ENCODE measurements at regions not wholly inside any gene's neighbourhood (a gene's known extent, or its start where the extent isn't known, plus 50 kb on each side); places are given as distances from the start of the nearest gene placed in this dataset.

DNA sequence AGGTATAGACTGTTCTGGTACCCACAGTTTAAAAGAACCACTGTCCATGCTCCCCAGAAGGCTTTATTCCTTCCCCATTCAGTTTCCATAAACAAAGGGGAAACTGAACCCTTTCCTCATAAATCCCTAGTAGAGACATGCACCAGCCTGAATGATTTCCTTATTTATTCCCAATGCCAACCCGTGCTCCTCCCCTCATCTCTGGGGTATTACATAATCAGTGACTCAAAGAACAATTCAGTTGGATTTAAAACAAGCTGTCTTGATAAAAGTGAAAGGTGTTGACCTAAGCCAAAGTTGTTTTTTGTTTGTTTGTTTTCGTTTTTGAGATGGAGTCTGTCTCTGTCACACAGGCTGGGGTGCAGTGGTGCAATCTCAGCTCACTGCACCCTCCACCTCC, 418.5 kb upstream of the CNTNAP5 start:
- no peaks in the 10 kb centered on the region for H3K27me3 ChIP-seq (ENCODE audit: control insufficient read depth, insufficient read depth, low read length)
- BruUV-seq (replicated peaks), result no TSS peak
- DNase-seq (ENCODE audit: low read depth, low spot score) (no peak), ATAC-seq (no peak)
- no peak overlapping the region for H3K27ac ChIP-seq (ENCODE audit: low read length)
- H3K9me3 ChIP-seq (ENCODE audit: control insufficient read depth, insufficient read depth, low read depth, low read length), result no peaks in the 10 kb centered on the region
- TF ChIP-seq SIN3A (IDR thresholded peaks at IDR 0.05; ENCODE audit: borderline replicate concordance, insufficient read depth, low read depth, low read length) (no peak), POLR2AphosphoS5 (IDR thresholded peaks at IDR 0.05; ENCODE audit: low read depth, low read length) (no peak), TCF7L2 (IDR thresholded peaks at IDR 0.05; ENCODE audit: low read depth, low read length) (no peak)
- TF ChIP-seq, protein P1, sequence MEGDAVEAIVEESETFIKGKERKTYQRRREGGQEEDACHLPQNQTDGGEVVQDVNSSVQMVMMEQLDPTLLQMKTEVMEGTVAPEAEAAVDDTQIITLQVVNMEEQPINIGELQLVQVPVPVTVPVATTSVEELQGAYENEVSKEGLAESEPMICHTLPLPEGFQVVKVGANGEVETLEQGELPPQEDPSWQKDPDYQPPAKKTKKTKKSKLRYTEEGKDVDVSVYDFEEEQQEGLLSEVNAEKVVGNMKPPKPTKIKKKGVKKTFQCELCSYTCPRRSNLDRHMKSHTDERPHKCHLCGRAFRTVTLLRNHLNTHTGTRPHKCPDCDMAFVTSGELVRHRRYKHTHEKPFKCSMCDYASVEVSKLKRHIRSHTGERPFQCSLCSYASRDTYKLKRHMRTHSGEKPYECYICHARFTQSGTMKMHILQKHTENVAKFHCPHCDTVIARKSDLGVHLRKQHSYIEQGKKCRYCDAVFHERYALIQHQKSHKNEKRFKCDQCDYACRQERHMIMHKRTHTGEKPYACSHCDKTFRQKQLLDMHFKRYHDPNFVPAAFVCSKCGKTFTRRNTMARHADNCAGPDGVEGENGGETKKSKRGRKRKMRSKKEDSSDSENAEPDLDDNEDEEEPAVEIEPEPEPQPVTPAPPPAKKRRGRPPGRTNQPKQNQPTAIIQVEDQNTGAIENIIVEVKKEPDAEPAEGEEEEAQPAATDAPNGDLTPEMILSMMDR (IDR thresholded peaks at IDR 0.05), result no peak
- TF ChIP-seq, protein P2, sequence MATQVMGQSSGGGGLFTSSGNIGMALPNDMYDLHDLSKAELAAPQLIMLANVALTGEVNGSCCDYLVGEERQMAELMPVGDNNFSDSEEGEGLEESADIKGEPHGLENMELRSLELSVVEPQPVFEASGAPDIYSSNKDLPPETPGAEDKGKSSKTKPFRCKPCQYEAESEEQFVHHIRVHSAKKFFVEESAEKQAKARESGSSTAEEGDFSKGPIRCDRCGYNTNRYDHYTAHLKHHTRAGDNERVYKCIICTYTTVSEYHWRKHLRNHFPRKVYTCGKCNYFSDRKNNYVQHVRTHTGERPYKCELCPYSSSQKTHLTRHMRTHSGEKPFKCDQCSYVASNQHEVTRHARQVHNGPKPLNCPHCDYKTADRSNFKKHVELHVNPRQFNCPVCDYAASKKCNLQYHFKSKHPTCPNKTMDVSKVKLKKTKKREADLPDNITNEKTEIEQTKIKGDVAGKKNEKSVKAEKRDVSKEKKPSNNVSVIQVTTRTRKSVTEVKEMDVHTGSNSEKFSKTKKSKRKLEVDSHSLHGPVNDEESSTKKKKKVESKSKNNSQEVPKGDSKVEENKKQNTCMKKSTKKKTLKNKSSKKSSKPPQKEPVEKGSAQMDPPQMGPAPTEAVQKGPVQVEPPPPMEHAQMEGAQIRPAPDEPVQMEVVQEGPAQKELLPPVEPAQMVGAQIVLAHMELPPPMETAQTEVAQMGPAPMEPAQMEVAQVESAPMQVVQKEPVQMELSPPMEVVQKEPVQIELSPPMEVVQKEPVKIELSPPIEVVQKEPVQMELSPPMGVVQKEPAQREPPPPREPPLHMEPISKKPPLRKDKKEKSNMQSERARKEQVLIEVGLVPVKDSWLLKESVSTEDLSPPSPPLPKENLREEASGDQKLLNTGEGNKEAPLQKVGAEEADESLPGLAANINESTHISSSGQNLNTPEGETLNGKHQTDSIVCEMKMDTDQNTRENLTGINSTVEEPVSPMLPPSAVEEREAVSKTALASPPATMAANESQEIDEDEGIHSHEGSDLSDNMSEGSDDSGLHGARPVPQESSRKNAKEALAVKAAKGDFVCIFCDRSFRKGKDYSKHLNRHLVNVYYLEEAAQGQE (IDR thresholded peaks at IDR 0.05; ENCODE audit: insufficient read depth in 1 of 2, low read depth in 2 of 2, low read length in 1 of 2), result no peak
- no peaks in the 10 kb centered on the region for H3K36me3 ChIP-seq (ENCODE audit: control insufficient read depth, insufficient read depth, low read length)
- ChIA-PET POLR2A (no interaction called here), CTCF (no interaction called here)
- intact Hi-C loops (cut with micrococcal nuclease; ENCODE audit: unreplicated experiment) (no loop called here), in situ Hi-C loops (cut with HindIII; ENCODE audit: low pct_unique_long_range_greater_than_20kb, low sequenced_read_pairs) (no loop called here)
- H3K4me3 ChIP-seq (ENCODE audit: low read depth in 2 of 2, low read length in 2 of 2), result no peak overlapping the region
- no peaks in the 10 kb centered on the region for H3K4me1 ChIP-seq (ENCODE audit: control insufficient read depth, insufficient read depth, low read length)

DNA sequence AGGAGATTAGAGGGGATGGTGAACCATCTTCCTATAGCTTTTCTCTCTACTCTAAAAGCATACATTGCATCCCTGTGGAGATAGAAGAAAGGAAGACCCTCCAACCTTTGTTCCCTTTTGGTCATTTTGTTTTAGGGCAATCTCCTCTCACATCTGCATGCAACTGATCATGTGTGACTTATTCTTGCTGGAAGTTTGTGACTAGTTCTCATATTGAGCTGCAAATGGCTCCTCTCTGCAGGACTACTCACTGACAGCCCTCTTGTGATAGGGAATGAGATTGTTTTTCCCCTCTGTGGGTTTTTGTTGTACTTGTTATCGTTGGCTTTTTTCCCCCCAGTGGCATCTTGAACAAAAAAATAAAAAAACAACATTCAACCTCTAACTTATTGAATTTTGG, 416.0 kb upstream of the CNTNAP5 start:
- intact Hi-C loops (cut with micrococcal nuclease; ENCODE audit: unreplicated experiment) (no loop called here), in situ Hi-C loops (cut with HindIII; ENCODE audit: low pct_unique_long_range_greater_than_20kb, low sequenced_read_pairs) (no loop called here)
- H3K36me3 ChIP-seq (ENCODE audit: control insufficient read depth, insufficient read depth, low read length), result no peaks in the 10 kb centered on the region
- ChIA-PET POLR2A (no interaction called here), CTCF (no interaction called here)
- TF ChIP-seq POLR2AphosphoS5 (IDR thresholded peaks at IDR 0.05; ENCODE audit: low read depth, low read length) (no peak), SIN3A (IDR thresholded peaks at IDR 0.05; ENCODE audit: borderline replicate concordance, insufficient read depth, low read depth, low read length) (no peak), TCF7L2 (IDR thresholded peaks at IDR 0.05; ENCODE audit: low read depth, low read length) (no peak)
- TF ChIP-seq, protein P2 (IDR thresholded peaks at IDR 0.05; ENCODE audit: insufficient read depth in 1 of 2, low read depth in 2 of 2, low read length in 1 of 2), result no peak
- TF ChIP-seq, protein P1 (IDR thresholded peaks at IDR 0.05), result no peak
- H3K4me1 ChIP-seq (ENCODE audit: control insufficient read depth, insufficient read depth, low read length), result no peaks in the 10 kb centered on the region
- BruUV-seq (replicated peaks), result no TSS peak
- DNase-seq (ENCODE audit: low read depth, low spot score) (no peak), ATAC-seq (no peak)
- 0 out of 2 replicates have a peak, but pooled peaks cover 3% of the 10 kb centered on the region for H3K9me3 ChIP-seq (ENCODE audit: control insufficient read depth, insufficient read depth, low read depth, low read length)
- H3K4me3 ChIP-seq (ENCODE audit: low read depth in 2 of 2, low read length in 2 of 2), result no peak overlapping the region
- no peaks in the 10 kb centered on the region for H3K27me3 ChIP-seq (ENCODE audit: control insufficient read depth, insufficient read depth, low read length)
- H3K27ac ChIP-seq (ENCODE audit: low read length), result no peak overlapping the region

Measured in Panc1 (cell line).